ENCODE measurements at regions not wholly inside any gene's neighbourhood (a gene's known extent, or its start where the extent isn't known, plus 50 kb on each side); places are given as distances from the start of the nearest gene placed in this dataset.

DNA sequence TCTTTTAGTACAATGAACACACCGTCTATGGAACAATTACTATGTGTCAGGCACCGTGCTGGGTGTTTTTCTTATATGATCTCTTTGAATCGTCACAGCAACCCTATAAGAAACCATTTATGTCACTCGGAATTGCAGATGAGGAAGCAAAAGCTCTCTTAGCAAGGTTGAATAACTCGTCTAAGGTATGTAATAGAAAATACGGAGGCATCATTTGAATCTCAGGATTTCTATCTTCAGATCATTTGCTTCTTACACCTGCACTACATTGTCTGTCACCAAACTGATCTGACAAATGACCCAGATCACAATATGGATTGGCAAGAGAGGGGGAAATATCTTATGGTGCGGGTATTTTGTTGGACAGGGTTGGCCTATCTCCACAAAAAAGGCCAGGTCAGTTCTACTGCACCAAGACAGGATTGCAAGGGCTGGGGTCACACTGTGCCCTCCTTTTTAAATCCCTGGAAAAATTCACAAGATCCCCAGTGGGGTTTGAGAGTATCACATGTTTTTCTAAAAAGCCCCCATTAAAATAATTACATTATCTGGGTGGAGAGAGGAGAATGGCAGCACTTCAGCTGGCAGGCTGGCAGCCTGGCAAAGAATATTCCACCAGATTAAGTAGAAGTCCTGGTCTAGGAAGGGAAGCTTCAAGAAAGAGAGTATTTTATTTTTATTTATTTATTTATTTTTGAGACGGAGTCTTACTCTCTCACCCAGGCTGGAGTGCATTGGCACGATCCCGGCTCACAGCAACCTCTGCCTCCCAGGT is 110.7 kb upstream of the CLMP start:
- TF ChIP-seq KDM1A (IDR thresholded peaks at IDR 0.05; ENCODE audit: low read depth) (no peak), EP300 (IDR thresholded peaks at IDR 0.05) (no peak)
- TF ChIP-seq, protein P1, sequence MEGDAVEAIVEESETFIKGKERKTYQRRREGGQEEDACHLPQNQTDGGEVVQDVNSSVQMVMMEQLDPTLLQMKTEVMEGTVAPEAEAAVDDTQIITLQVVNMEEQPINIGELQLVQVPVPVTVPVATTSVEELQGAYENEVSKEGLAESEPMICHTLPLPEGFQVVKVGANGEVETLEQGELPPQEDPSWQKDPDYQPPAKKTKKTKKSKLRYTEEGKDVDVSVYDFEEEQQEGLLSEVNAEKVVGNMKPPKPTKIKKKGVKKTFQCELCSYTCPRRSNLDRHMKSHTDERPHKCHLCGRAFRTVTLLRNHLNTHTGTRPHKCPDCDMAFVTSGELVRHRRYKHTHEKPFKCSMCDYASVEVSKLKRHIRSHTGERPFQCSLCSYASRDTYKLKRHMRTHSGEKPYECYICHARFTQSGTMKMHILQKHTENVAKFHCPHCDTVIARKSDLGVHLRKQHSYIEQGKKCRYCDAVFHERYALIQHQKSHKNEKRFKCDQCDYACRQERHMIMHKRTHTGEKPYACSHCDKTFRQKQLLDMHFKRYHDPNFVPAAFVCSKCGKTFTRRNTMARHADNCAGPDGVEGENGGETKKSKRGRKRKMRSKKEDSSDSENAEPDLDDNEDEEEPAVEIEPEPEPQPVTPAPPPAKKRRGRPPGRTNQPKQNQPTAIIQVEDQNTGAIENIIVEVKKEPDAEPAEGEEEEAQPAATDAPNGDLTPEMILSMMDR (IDR thresholded peaks at IDR 0.05): no peak
